Kidney (tissue), 13 donors: ENCODE measurements at regions not wholly inside any gene's neighbourhood (a gene's known extent, or its start where the extent isn't known, plus 50 kb on each side); places are given as distances from the start of the nearest gene placed in this dataset.

Source experiments
- DNase-seq, 5 donors: peaks; one replicate each; pipeline ENCODE4 v3.0.0-alpha.2; 2013 to 2020
- FAIRE-seq: peaks from 2 replicates; lab custom pipeline; 2012; peaks lifted over from hg19 to GRCh38; lab: Jason Lieb, UNC
- H3K27ac ChIP-seq, 2 donors: one replicate each; pipeline ENCODE4 v1.7.0; 2013; ENCODE audit warnings: low read depth in 2 of 2, low read length in 2 of 2, inconsistent platforms in 1 of 2
- H3K27me3 ChIP-seq: one replicate; pipeline ENCODE4 v1.7.1; 2013; ENCODE audit warnings: low read length, inconsistent platforms; ENCODE audit not compliant: control insufficient read depth, insufficient read depth
- H3K36me3 ChIP-seq, 3 donors: one replicate each; pipeline versions ENCODE4 v1.7.0 to v1.7.1; 2013; ENCODE audit warnings: low read length in 3 of 3, control low read depth in 1 of 3, inconsistent platforms in 1 of 3; ENCODE audit not compliant: insufficient read depth in 3 of 3, control insufficient read depth in 2 of 3
- H3K4me1 ChIP-seq, 3 donors: one replicate each; pipeline versions ENCODE4 v1.7.0 to v1.7.1; 2013; ENCODE audit warnings: low read length in 3 of 3, inconsistent platforms in 1 of 3, low read depth in 1 of 3; ENCODE audit not compliant: control insufficient read depth in 2 of 3, insufficient read depth in 2 of 3
- H3K4me3 ChIP-seq, 3 donors: one replicate each; pipeline versions ENCODE4 v1.7.0 to v1.8.1; 2013; ENCODE audit warnings: low read length in 3 of 3, control low read depth in 1 of 3, inconsistent platforms in 1 of 3
- H3K9ac ChIP-seq, 3 donors: one replicate each; pipeline versions ENCODE4 v1.7.0 to v1.7.1; 2013; ENCODE audit warnings: low read length in 3 of 3, control low read depth in 1 of 3, inconsistent platforms in 1 of 3
- H3K9me3 ChIP-seq, 3 donors: one replicate each; pipeline versions ENCODE4 v1.7.0 to v1.7.1; 2013; ENCODE audit warnings: low read length in 3 of 3, control low read depth in 1 of 3, inconsistent platforms in 1 of 3; ENCODE audit not compliant: control insufficient read depth in 2 of 3, insufficient read depth in 1 of 3
- intact Hi-C: fragments of 100-400 bp; cut with DNase I; formaldehyde crosslinking; loops from one replicate; pipeline ENCODE4 v1.11.1; 2022
- TF ChIP-seq, protein P1 (sequence below): IDR thresholded peaks from 3 replicates; pipeline ENCODE4 v1.5.1; 2012; ENCODE audit warnings: mild to moderate bottlenecking, moderate library complexity, borderline replicate concordance; ENCODE audit not compliant: insufficient read depth; ENCODE audit errors: extremely low read depth
- donor health status: control.
- donor health status: control.
- donor health status: control.
- donor health status: control.
- donor health status: control.
- donor health status: DM: yes; HTN: yes; CAD: no.
- donor health status: Normal renal cell carcinoma (clear cell type).

DNA sequence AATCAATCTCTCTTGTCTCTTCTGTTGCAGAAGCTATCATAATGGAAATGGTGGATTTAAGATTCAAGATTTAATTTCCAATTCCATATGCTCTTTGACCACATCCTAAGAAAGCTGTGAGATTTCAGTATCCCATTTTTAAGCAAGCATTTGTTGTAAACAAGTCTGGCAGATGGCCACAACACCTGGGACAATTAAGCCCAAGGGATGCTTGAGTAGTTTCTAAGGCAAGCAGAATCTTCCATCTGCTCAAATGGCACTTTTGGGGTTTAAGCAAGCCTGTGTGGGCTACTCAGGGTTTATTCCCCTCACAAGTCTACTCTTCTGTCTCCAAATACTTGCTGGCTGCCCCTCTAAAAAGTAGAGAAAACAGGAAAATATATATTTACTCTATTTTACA lies 304.7 kb upstream of the SYT1 start:
- intact Hi-C loops, result no loop called here
- no peak for FAIRE-seq
- Histone ChIP-seq H3K36me3 (no peaks in the 10 kb centered on the region), H3K27ac (no peak overlapping the region), H3K9me3 (no peaks in the 10 kb centered on the region), H3K27me3 (no peaks in the 10 kb centered on the region), H3K4me3 (no peak overlapping the region), H3K4me1 (no peaks in the 10 kb centered on the region), H3K9ac (no peak overlapping the region)
- no peak for DNase-seq
- TF ChIP-seq, protein P1, sequence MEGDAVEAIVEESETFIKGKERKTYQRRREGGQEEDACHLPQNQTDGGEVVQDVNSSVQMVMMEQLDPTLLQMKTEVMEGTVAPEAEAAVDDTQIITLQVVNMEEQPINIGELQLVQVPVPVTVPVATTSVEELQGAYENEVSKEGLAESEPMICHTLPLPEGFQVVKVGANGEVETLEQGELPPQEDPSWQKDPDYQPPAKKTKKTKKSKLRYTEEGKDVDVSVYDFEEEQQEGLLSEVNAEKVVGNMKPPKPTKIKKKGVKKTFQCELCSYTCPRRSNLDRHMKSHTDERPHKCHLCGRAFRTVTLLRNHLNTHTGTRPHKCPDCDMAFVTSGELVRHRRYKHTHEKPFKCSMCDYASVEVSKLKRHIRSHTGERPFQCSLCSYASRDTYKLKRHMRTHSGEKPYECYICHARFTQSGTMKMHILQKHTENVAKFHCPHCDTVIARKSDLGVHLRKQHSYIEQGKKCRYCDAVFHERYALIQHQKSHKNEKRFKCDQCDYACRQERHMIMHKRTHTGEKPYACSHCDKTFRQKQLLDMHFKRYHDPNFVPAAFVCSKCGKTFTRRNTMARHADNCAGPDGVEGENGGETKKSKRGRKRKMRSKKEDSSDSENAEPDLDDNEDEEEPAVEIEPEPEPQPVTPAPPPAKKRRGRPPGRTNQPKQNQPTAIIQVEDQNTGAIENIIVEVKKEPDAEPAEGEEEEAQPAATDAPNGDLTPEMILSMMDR, result no peak

DNA sequence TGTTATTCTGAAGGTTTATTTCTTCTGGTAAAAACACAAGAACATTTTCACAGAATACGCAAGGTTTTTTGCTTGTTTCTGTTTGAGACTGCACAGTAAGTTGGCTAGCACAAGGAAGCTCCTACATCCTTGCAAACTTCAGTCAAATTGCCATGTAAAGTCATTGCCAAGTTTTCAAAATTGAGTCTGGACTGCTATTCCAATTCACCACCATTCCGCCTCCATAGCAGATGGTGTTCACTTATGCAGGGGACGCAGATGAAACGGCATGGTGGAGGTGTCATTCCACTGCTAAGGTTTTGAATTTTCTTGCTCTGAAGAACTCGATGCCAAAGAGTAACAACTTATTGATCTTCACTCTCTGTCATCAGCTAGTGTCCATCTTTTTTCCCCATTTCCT lies 303.9 kb upstream of the SYT1 start:
- no peaks in the 10 kb centered on the region for H3K27me3 ChIP-seq
- H3K36me3 ChIP-seq, result no peaks in the 10 kb centered on the region
- no peaks in the 10 kb centered on the region for H3K9me3 ChIP-seq
- FAIRE-seq, result no peak
- no peak overlapping the region for H3K9ac ChIP-seq
- no peak overlapping the region for H3K4me3 ChIP-seq
- intact Hi-C loops, result no loop called here
- H3K27ac ChIP-seq, result no peak overlapping the region
- H3K4me1 ChIP-seq, result no peaks in the 10 kb centered on the region
- TF ChIP-seq, protein P1, result no peak
- DNase-seq, result no peak

DNA sequence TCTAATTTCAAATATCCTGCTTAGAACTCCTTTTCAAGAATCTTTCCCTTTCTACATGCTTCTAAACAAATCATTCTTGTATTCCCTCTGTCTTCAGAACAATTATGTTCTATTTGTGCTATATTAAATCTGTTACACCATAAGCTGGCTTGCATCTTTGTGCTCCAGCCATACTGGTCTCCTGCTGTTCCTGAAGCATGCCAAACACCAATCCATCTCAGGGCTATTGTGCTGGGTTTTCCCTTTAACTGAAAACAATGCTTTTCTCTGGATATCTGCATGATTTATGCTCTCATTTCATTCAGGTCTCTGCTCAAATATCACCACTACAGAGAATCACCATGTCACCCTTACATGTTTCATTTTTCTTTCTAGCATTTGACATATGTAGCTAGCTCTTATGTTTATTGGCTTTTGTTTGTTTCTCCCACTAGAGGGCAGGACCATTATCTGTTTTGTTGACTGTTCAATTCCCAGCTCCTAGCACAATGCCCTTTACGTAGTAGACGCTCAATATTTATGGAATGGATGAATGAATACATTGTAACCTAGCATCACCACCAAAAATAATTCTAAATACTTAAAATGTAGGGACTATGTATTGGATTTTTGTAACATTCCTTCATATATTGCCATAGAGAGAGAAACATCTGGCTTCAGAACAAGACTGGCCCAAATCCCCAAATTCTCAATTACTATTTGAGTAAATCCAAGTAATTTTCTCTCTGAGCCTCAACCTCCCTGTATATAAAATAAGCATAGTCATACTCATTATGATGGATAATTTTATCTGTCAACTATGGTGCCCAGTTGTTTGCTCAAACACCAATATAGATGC lies 302.0 kb upstream of the SYT1 start:
- H3K27me3 ChIP-seq, result no peaks in the 10 kb centered on the region
- H3K9me3 ChIP-seq, result no peaks in the 10 kb centered on the region
- no peaks in the 10 kb centered on the region for H3K4me1 ChIP-seq
- H3K36me3 ChIP-seq, result no peaks in the 10 kb centered on the region
- FAIRE-seq (no peak), DNase-seq (no peak)
- H3K27ac ChIP-seq, result no peak overlapping the region
- TF ChIP-seq, protein P1, result no peak
- no peak overlapping the region for H3K9ac ChIP-seq
- no peak overlapping the region for H3K4me3 ChIP-seq
- intact Hi-C loops, result no loop called here
